Stimulated activated CD8-positive, alpha-beta memory T cell treated with anti-CD3 and anti-CD28 coated beads, Interleukin-4, amount 100 ng/mL, for 4 hours (primary cell): ENCODE measurements at regions not wholly inside any gene's neighbourhood (a gene's known extent, or its start where the extent isn't known, plus 50 kb on each side); places are given as distances from the start of the nearest gene placed in this dataset.
"Not testable (repeated sequence)": the region's sequence is repeated elsewhere in the genome, so short reads cannot be mapped to it uniquely, and the experiment has no call there.

ENCODE experiments used
- DNase-seq, 2 donors: peaks; one replicate each; pipeline ENCODE4 v3.0.0-alpha.2; 2020; ENCODE audit warnings: low read depth in 2 of 2, low spot score in 1 of 2

GRCh38 chr3:106072596-106072995, 203.8 kb upstream of the CBLB start:
- DNase-seq, result not testable (repeated sequence)

GRCh38 chr3:106073806-106074205, 205.0 kb upstream of the CBLB start:
- DNase-seq, result not testable (repeated sequence)

GRCh38 chr3:106075731-106076130, 206.9 kb upstream of the CBLB start:
- not testable (repeated sequence) for DNase-seq

DNA sequence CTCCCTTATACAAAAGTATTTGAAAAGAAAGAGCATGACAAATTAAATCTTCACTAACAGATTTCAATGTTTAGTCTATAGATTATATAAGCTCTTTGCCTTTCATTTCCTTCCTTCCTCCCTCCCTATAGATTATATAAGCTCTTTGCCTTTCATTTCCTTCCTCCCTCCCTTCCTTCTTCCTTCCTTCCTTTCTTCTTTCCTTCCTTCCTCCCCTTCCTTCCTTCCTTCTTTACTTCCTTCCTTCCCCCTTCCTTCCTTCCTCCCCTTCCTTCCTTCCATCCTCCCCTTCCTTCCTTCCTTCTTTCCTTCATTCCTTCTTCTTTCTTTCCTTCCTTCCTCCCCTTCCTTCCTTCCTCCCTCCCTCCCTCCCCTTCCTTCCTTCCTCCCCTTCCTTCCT, 209.8 kb upstream of the CBLB start:
- DNase-seq, result no peak

GRCh38 chr3:106082616-106083015, 213.8 kb upstream of the CBLB start:
- no peak for DNase-seq

DNA sequence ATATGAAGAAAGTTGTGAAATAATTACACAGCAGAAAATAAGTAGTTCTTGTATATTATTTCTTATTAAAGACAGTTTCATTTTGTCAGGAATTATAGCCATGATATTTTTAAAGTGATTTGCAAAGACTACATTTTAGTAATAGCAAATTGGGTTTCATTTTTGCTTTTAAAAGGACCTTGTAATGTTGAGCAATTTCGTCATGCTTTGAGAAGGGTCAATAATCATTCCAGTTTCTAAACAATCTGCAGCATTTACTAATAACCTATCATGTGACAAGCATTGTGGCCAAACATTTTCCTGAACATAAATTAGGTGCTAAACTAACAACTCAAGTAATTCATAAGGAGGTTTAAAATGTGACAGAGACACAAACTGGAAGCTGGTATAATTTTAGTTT, 214.4 kb upstream of the CBLB start:
- no peak for DNase-seq

- DNase-seq, result no peak
Observed at GRCh38 chr3:106083854-106084253, 215.0 kb upstream of the CBLB start.

- DNase-seq, result no peak
Observed at GRCh38 chr3:106086038-106086437, 217.2 kb upstream of the CBLB start.

- DNase-seq, result no peak
Observed at GRCh38 chr3:106086636-106087035, 217.8 kb upstream of the CBLB start.

DNA sequence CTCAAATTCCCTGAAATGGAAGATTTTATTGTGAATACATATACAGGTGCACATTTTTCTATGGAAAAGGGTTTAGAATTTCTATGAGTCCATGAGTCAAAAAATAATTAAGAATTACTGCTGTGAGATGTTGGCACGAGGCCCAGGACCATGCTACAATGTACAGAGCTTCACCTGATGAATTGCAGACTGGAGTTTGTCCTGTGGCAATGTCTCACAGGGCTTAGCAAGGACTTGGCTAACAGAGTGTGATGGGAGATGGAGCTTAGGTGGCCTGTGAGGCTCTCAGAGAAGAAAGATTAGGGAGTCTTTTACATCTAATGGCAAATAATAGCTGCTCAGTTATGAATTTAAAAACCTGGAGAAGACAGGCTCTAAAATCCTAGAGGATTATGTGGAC, 219.5 kb upstream of the CBLB start:
- DNase-seq, result no peak

DNA sequence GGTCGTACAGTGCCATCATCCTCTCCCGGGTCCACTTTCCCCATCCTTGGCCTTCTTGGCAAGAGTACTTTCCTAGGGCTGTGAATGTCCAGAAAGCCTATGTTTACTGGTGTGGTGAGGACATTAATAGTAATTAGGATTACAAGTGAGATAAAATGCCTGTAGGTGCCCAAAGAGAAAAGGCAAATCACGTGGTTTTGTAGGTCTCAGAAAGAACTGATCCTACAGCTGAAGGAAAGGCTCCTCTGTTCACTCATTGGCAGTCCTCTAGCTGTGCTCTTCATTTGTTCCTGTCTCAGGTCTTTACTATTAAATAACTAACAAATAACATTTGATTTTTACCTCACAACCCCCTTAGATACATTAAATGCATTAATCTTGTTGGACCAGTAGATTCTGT, 220.1 kb upstream of the CBLB start:
- no peak for DNase-seq

GRCh38 chr3:106089806-106090205, 221.0 kb upstream of the CBLB start:
- no peak for DNase-seq

DNA sequence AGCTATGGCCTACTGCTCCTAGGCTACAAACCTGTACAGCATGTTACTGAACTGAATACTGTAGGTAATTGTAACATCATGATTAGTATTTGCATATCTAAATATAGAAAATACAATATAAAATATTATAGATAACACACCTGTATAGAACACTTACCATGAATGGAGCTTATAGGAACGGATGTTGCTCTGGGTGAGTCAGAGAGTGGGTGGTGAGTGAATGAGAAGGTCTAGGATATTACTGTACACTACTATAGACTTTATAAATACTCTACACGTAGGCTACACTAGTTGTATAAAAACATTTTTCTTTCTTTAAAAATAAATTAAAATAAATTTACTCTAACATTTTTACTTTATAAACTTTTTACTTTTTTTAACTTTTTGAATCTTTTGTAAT, 224.0 kb upstream of the CBLB start:
- no peak for DNase-seq

- DNase-seq, result no peak
Observed at GRCh38 chr3:106093616-106094015, 224.8 kb upstream of the CBLB start.

DNA sequence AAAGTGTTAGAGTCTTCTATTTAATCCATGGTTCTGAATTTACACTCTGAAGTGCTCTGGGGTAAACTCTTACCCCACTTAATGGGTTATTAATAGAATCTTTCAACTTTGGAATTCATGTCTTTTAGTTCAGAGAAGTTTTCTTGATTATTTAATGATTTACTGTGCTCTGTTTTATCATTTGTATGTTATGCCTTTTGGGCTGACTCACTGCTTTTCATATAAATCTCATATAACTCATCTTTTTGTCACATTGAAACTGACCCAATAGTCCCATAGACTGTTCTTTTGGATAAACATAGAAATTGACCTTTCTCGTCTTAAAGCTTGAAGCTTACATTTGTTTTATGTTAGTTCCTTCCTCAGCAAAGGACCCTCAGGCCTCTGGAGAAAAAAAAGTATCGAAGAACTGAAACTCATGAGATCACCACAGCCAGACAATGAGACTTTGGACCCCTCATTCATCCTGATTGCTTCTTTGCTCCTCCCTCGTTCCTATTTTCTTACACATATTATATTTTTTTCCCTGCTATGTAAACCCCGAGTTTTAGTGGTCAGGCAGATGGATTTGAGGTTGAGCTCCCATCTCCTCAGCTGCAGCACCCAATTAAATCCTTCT, 229.1 kb upstream of the CBLB start:
- DNase-seq, result no peak

- no peak for DNase-seq
Observed at GRCh38 chr3:106103383-106103782, 234.6 kb upstream of the CBLB start.

GRCh38 chr3:106104078-106104477, 235.3 kb upstream of the CBLB start:
- no peak for DNase-seq

DNA sequence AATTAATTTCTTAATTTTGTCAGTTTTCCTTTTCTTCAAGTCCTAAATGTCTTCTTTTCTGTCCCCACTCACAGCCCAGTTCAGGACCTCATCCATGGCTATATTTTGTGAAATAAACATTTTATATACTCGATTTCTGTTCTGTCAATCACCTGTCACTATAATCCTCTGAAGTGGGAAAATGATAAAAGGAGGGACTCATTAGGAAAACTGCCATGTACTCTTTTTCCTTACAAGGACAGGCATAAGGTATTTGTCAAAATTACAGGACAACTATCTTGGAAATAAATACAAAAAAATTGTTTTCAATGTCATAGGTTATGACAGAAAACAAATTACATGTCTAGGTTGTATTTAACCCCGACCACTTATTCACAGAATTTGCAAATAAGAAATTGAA, 240.1 kb upstream of the CBLB start:
- no peak for DNase-seq

GRCh38 chr3:106112561-106112960, 243.7 kb upstream of the CBLB start:
- not testable (repeated sequence) for DNase-seq

GRCh38 chr3:106113747-106114146, 244.9 kb upstream of the CBLB start:
- DNase-seq, result no peak

- no peak for DNase-seq
Observed at GRCh38 chr3:106114220-106114619, 245.4 kb upstream of the CBLB start.

DNA sequence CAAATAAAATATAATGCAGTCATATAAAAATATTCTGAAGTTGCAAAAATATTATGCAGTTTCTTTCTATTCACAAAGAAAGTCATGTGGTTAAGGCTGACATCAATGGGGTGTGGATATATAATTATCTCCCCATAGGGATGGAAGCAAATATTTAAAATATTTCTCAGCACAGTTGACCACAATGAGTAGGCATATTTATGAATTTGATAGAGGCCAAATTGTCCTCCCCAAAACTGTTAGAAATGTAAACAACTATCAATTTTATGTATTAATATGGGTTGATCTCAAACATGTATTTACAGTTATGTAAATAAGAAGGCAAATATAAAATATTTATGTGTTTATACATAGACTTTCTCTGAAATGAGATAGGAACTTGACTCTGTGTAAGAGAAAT, 246.0 kb upstream of the CBLB start:
- DNase-seq, result no peak

DNA sequence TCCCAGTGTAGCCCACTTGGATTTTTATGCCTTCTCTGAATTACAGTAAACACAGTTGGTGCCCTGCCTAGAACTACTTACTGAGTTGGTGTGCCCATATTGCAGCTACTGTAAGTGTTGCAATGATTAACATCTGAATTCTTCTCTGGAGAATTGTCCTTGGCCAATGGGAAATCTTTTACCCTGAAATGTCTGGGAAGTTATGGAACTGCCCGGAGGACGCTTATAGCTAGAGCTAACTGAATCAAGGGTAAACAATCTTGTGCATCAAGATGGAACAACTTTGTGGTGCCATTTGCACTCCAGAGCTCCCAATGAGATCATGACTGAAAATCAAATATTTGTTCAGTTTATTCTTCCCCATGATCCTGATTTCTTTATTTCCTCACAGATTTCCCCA, 246.7 kb upstream of the CBLB start:
- no peak for DNase-seq
